SK-N-SH treated with all-trans-retinoic acid at 6 μM for 48 hours (cell line): ENCODE measurements at regions not wholly inside any gene's neighbourhood (a gene's known extent, or its start where the extent isn't known, plus 50 kb on each side); places are given as distances from the start of the nearest gene placed in this dataset.

Experiments
- ARNTL ChIP-seq: fragments of 450-650 bp; formaldehyde crosslinking; IDR thresholded peaks from 2 replicates; pipeline ENCODE4 v1.5.0; 2020; ENCODE audit warnings: low read depth, mild to moderate bottlenecking, moderate library complexity, borderline replicate concordance
- CREB5 ChIP-seq: fragments of 250-450 bp; sonication (Bioruptor Pico); IDR thresholded peaks from 2 replicates; pipeline ENCODE4 v1.5.1; 2020; ENCODE audit warnings: low read depth, mild to moderate bottlenecking, moderate library complexity
- CSDC2 ChIP-seq: fragments of 250-450 bp; sonication (Bioruptor Pico); IDR thresholded peaks from 2 replicates; pipeline ENCODE4 v1.5.0; 2020; ENCODE audit warnings: mild to moderate bottlenecking, moderate library complexity
- CSRNP3 ChIP-seq: fragments of 250-450 bp; sonication (Bioruptor Pico); IDR thresholded peaks from 2 replicates; pipeline ENCODE4 v1.5.1; 2021; ENCODE audit warnings: mild to moderate bottlenecking, moderate library complexity
- ESRRG ChIP-seq: fragments of 250-450 bp; sonication (Bioruptor Pico); IDR thresholded peaks from 2 replicates; pipeline ENCODE4 v1.6.1; 2021; ENCODE audit warnings: mild to moderate bottlenecking
- GLIS3 ChIP-seq: fragments of 250-450 bp; sonication (Bioruptor Pico); IDR thresholded peaks from 2 replicates; pipeline ENCODE4 v1.5.0; 2020; ENCODE audit warnings: mild to moderate bottlenecking, moderate library complexity
- ISL1 ChIP-seq: fragments of 250-450 bp; sonication (Bioruptor Pico); IDR thresholded peaks from 2 replicates; pipeline ENCODE4 v2.1.2; 2022; ENCODE audit warnings: mild to moderate bottlenecking, moderate library complexity
- OSR1 ChIP-seq: fragments of 250-450 bp; sonication (Bioruptor Pico); IDR thresholded peaks from 2 replicates; pipeline ENCODE4 v1.8.0; 2022; ENCODE audit warnings: moderate library complexity, mild to moderate bottlenecking, inconsistent platforms
- PATZ1 ChIP-seq: fragments of 250-450 bp; sonication (Bioruptor Pico); IDR thresholded peaks from 2 replicates; pipeline ENCODE4 v1.8.0; 2020; ENCODE audit warnings: mild to moderate bottlenecking, moderate library complexity, borderline replicate concordance
- PPARA ChIP-seq: fragments of 250-450 bp; sonication (Bioruptor Pico); IDR thresholded peaks from 2 replicates; pipeline ENCODE4 v1.5.0; 2020; ENCODE audit warnings: mild to moderate bottlenecking, borderline replicate concordance
- TSHZ2 ChIP-seq: fragments of 250-450 bp; sonication (Bioruptor Pico); IDR thresholded peaks from 2 replicates; pipeline ENCODE4 v1.5.0; 2020; ENCODE audit warnings: mild to moderate bottlenecking, moderate library complexity
- ZFP30 ChIP-seq: fragments of 450-650 bp; formaldehyde crosslinking; IDR thresholded peaks from 2 replicates; pipeline ENCODE4 v1.5.0; 2022; ENCODE audit warnings: mild to moderate bottlenecking, moderate library complexity
- ZNF8 ChIP-seq: fragments of 450-650 bp; formaldehyde crosslinking; IDR thresholded peaks from 2 replicates; pipeline ENCODE4 v1.5.0; 2020; ENCODE audit warnings: mild to moderate bottlenecking, moderate library complexity

- no peak for TF ChIP-seq ZFP30 (CRISPR knock-in tag)
- TF ChIP-seq PATZ1 (CRISPR knock-in tag): no peak
- TF ChIP-seq CSDC2 (CRISPR knock-in tag): no peak
- no peak for TF ChIP-seq ISL1 (CRISPR knock-in tag)
- no peak for TF ChIP-seq GLIS3 (CRISPR knock-in tag)
- TF ChIP-seq CSRNP3: no peak
- TF ChIP-seq PPARA (CRISPR knock-in tag): no peak
- no peak for TF ChIP-seq ESRRG (CRISPR knock-in tag)
- TF ChIP-seq CREB5 (CRISPR knock-in tag): no peak
- no peak for TF ChIP-seq ARNTL (CRISPR knock-in tag)
- no peak for TF ChIP-seq ZNF8 (CRISPR knock-in tag)
- TF ChIP-seq OSR1 (CRISPR knock-in tag): no peak
- TF ChIP-seq TSHZ2: no peak
Measured at GRCh38 chr4:181793096-181793495, 450.1 kb upstream of the TENM3 start.
